Hematopoietic multipotent progenitor cell (in vitro differentiated cells): ENCODE measurements at regions not wholly inside any gene's neighbourhood (a gene's known extent, or its start where the extent isn't known, plus 50 kb on each side); places are given as distances from the start of the nearest gene placed in this dataset.
"Not testable (repeated sequence)": the region's sequence is repeated elsewhere in the genome, so short reads cannot be mapped to it uniquely, and the experiment has no call there.

Experiments
- DNase-seq, 3 donors: peaks; one replicate each; pipeline ENCODE4 v3.0.0-alpha.2; 2011 to 2015; ENCODE audit warnings: low read depth in 2 of 3, low spot score in 2 of 3

- DNase-seq, result no peak
Observed at GRCh38 chr17:5943982-5944381, 126.2 kb upstream of the WSCD1 start.

GRCh38 chr17:5947701-5948180 lies 122.4 kb upstream of the WSCD1 start:
- no peak for DNase-seq

- DNase-seq, result no peak
Observed at GRCh38 chr17:5948811-5949210, 121.4 kb upstream of the WSCD1 start.

- no peak for DNase-seq
Observed at GRCh38 chr17:5950878-5951277, 119.3 kb upstream of the WSCD1 start.

GRCh38 chr17:5951912-5952311 lies 118.3 kb upstream of the WSCD1 start:
- DNase-seq, result no peak

GRCh38 chr17:5952518-5952917 lies 117.7 kb upstream of the WSCD1 start:
- DNase-seq, result no peak

- no peak for DNase-seq
Observed at GRCh38 chr17:5955764-5956163, 114.4 kb upstream of the WSCD1 start.

- DNase-seq, result no peak
Observed at GRCh38 chr17:5958850-5959249, 111.3 kb upstream of the WSCD1 start.

- DNase-seq, result no peak
Observed at GRCh38 chr17:5962371-5962770, 107.8 kb upstream of the WSCD1 start.

GRCh38 chr17:5971969-5972368 lies 98.2 kb upstream of the WSCD1 start:
- DNase-seq, result no peak

GRCh38 chr17:5973410-5973809 lies 96.8 kb upstream of the WSCD1 start:
- DNase-seq, result no peak

- no peak for DNase-seq
Observed at GRCh38 chr17:5975661-5976060, 94.5 kb upstream of the WSCD1 start.

- DNase-seq, result no peak
Observed at GRCh38 chr17:5976251-5976650, 93.9 kb upstream of the WSCD1 start.

GRCh38 chr17:5978496-5978895 lies 91.7 kb upstream of the WSCD1 start:
- no peak for DNase-seq

- DNase-seq, result no peak
Observed at GRCh38 chr17:5980941-5981340, 89.2 kb upstream of the WSCD1 start.

- DNase-seq, result no peak
Observed at GRCh38 chr17:5986644-5987043, 83.5 kb upstream of the WSCD1 start.

- no peak for DNase-seq
Observed at GRCh38 chr17:6000426-6000825, 69.8 kb upstream of the WSCD1 start.

GRCh38 chr17:6003221-6003620 lies 67.0 kb upstream of the WSCD1 start:
- not testable (repeated sequence) for DNase-seq

GRCh38 chr17:6005939-6006338 lies 64.2 kb upstream of the WSCD1 start:
- no peak for DNase-seq

GRCh38 chr17:6011206-6011605 lies 59.0 kb upstream of the WSCD1 start:
- no peak for DNase-seq

- no peak for DNase-seq
Observed at GRCh38 chr17:6018788-6019187, 51.4 kb upstream of the WSCD1 start.

- DNase-seq, result no peak
Observed at GRCh38 chr17:6019959-6020358, 50.2 kb upstream of the WSCD1 start.

- no peak for DNase-seq
Observed at GRCh38 chr17:6020376-6021010, 49.7 kb upstream of the WSCD1 start.
